Ovary (tissue), 3 donors: ENCODE measurements at regions not wholly inside any gene's neighbourhood (a gene's known extent, or its start where the extent isn't known, plus 50 kb on each side); places are given as distances from the start of the nearest gene placed in this dataset.

Experiments
- CTCF ChIP-seq, 3 donors: fragments of 450-650 bp in 2 of 3; fragments of 200-600 bp in 1 of 3; IDR thresholded peaks; one replicate each; pipeline versions ENCODE4 v1.5.1 to v1.8.0; 2016 to 2022; ENCODE audit warnings: antibody characterized with exemption in 3 of 3, mild to moderate bottlenecking in 1 of 3
- EP300 ChIP-seq: sonication (generic); formaldehyde crosslinking; IDR thresholded peaks from one replicate; pipeline ENCODE4 v1.6.1; 2017; ENCODE audit warnings: antibody characterized with exemption
- donor health status: DM: no; HTN: no; CAD: no.

GRCh38 chrX:87968118-87968517, 450.5 kb downstream of the KLHL4 start:
- TF ChIP-seq CTCF (IDR thresholded peaks at IDR 0.05) = no peak
- TF ChIP-seq EP300 = no peak
